Posterior vena cava (tissue), 2 donors: ENCODE measurements at regions not wholly inside any gene's neighbourhood (a gene's known extent, or its start where the extent isn't known, plus 50 kb on each side); places are given as distances from the start of the nearest gene placed in this dataset.

Source experiments
- DNase-seq: peaks from one replicate; pipeline ENCODE4 v3.0.0-alpha.2; 2020; ENCODE audit warnings: low spot score
- intact Hi-C, 2 donors: fragments of 100-400 bp; cut with DNase I; formaldehyde crosslinking; loops; one replicate each; pipeline versions ENCODE4 v1.14.1 to v1.14.2; 2022 to 2023
- donor health status: DM: yes; HTN: yes; CAD: no.
- donor health status: DM: yes; HTN: yes; CAD: no.

DNA sequence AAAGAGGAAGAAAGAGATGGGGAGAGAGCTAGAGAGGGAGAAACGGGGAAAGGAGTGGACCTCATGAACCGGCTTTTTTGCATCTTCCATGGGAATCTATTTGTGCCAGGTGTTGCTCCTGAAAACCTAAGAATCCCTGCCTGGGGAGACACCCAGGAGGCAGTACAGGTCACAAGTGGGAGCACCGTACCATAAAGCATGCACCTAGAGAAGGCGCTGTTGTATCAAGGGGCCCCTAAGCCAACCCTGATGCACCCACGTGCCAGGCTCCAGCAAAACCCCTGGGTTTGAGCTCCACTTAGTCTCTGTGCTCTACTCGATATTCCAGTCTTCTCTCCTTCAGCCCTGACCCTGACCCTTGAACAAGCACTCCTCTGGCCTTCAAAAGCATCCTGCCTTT lies 233.6 kb downstream of the RRAGC start:
- intact Hi-C loops: no loop called here
- DNase-seq: no peak

DNA sequence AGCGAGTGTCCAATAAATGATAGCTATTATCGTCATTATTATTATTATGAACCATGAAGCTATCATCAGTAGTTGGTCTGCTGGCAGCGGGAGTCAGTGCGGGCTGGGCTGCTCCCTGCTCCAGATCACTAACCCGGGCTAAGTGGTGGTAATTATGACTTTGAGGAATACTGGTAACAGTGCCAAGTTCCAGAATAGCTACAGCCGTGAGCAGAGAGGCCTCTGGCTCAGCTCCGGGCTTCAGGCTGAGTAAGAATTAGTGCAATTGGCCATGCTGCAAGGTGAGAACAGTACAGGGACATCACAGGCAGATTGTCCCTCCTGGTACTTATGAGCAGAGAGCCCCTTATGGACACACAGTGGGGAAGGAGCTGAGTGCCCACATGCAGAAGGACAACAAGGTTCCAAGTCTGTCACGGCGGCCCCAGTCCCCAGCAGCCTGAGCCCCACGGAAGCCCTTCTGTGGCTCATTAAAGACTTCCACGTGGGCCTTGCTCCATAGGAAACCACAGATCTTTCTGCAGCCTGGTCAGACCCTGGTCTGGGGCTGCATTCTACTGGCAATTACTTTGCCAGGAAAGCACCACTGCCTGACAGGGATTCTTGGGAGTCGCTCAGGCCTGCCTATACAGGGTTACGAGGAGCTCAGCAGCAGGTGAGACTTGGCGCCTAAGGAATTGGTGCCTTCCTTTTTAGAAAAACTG lies 235.1 kb downstream of the RRAGC start:
- DNase-seq: no peak
- intact Hi-C loops: no loop called here

DNA sequence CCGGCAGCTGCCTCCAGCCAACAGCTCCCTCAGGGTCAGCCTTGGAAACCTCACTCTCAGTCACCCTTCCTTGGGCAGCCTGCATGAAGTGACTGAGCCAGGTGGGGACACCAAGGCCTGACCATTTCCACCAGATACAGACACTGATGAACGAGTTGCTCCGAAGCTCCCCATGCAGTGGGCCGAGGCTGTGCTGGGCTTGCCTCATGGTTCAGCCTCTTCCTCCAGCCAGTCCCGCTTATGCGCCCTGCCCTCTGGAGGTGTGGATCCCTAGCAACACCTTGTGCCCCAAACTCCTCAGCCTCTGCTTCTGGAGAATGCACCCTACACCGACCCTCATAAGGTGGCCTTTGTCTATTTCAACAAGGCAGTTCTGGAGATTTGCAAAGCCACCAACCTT lies 236.0 kb downstream of the RRAGC start:
- no peak for DNase-seq
- intact Hi-C loops: no loop called here

DNA sequence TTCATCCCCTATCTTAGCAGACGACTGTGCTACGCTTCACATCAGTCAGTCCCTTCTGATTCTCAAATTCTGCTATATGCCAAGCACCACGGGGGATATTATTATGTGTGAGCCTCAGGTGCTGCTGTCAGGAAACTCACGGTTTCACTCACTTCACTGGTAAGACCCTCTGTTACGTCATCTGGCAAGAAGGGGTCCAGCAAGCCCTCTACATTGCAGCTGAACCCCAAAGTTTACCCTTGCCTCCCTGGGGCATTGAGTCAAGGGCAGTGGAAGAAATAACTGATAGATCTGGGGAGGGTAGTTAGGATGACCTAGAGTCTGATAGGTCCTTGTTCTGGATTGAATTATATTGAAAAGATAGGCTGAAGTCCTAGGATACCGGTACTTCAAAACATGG lies 237.4 kb downstream of the RRAGC start:
- intact Hi-C loops: no loop called here
- no peak for DNase-seq

DNA sequence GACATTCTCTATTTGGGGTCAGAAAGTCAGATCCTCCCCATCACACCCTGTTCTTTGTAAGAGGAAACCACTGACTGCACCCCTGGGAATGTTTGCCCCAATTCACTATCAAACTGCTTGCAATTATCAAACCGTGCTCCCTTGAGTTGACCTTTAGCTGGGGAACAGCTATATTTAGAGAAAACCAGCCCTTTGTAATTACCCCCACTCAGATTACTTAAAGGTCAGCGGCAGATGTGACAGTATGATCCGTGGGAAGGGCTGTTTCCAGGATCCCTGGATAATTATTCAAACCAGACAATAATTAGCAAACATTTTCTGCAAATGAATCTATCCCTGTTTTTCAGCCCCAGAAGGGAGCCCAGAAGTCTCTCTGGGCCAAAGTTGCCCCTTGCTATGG lies 242.7 kb downstream of the RRAGC start:
- intact Hi-C loops: no loop called here
- no peak for DNase-seq

DNA sequence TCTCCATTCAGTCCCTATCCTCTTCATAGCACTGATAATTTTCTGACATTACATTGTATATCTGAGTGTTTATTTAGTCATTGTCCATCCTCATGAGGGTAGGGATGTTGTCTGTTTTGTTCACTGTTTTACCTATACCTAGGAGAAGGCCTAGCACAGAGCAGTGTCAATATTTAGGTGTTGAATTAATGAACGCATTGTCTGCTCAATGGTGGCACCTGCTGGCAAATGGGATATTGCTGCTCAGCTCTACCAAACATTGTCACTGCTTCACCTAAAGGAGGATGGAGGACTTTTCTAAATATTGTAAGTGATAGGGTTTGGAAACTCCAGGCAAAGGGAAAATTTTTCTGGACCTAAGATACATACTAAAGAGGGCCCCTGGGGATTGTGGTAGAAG lies 243.9 kb downstream of the RRAGC start:
- intact Hi-C loops: no loop called here
- no peak for DNase-seq

DNA sequence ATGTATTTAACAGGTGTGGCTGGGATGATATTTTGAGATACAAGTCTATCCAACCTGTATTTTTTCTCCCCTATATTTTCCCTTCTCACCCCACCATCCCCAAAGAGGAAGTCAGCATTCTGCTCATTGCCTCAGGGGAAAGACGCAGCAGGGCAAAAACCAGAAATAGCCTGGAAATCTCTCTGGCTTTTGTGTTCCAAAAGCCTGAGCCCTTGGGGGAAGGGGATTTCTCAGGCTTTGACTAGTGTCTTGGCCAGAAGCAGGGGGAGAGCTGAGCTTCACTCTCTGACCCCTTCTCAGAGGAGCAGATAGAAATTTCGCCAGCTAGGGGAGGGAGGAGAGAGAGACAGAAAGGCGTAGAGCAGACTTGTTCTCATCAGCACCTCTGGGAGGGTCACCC lies 244.7 kb downstream of the RRAGC start:
- DNase-seq: no peak
- intact Hi-C loops: no loop called here

DNA sequence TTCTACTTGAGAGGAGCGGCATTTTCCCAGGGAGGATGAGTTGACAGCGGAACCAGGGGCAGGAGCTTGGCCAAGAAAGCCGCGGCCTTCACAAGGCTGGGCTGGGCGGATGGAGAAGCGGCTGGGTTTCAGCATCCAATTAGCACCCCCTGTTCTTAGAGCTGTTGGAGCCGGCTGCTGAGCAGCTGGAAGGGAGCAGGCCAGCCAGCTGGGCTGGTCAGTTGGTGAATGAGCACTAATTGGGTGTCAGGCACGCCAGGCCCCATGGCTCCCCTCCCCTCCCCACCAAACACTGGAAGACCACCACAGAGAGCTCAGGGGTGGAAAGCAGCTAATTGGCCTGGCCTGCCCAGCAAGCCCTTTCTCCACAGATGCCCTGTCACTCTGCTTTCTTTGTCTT lies 245.6 kb downstream of the RRAGC start:
- DNase-seq: no peak
- intact Hi-C loops: loop anchor here in 1 of 2 donors (1.0 kb wide), 1 partner anchor 19 kb away; no protein-coding TSS in a partner anchor

DNA sequence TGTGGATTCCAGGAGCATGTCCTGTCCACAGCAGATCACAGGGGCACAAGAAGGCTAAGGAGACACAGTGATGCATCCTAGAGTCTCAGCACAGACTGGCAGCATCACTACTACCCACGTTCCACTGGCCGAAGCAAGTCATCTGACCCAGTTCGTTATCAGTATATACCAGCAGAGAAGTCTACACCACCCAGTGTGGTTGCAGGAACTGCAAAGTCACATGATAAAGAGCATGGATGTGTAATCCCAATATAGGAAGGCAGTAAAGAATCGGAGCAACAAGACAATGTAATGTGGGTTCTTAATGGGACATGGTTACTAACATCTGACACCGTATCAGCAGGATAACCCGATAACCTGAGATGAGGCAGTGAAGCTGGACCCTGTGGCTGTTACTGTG lies 246.6 kb downstream of the RRAGC start:
- intact Hi-C loops: loop anchor here in 1 of 2 donors (1.0 kb wide), 1 partner anchor 18 kb away; no protein-coding TSS in a partner anchor
- no peak for DNase-seq

DNA sequence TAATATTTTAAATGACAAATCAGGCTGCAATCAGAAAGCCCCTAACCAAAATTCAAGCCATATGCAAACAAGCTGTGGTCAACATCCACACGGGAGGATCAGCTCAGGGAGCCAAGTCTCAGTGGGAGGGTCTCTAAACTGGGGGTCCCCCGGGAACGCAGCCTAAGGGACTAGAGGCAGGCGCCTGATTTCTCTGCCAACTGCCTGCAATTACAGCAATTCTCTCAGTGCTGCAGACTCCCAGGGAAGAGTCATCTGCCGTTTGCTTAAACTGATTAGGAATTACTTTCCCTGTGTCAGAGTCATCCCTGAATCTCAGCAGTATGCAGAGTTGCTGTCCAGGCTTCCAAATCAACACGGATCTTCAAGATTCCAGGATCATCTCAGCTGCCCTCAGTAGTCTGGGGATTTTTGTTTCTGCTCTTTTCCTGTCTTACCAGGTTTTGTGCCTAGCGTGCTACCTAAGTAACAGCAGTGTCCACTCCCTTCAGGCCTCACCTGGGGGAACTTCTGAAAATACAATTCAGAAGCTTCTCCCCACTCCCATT lies 247.8 kb downstream of the RRAGC start:
- no peak for DNase-seq
- intact Hi-C loops: no loop called here

DNA sequence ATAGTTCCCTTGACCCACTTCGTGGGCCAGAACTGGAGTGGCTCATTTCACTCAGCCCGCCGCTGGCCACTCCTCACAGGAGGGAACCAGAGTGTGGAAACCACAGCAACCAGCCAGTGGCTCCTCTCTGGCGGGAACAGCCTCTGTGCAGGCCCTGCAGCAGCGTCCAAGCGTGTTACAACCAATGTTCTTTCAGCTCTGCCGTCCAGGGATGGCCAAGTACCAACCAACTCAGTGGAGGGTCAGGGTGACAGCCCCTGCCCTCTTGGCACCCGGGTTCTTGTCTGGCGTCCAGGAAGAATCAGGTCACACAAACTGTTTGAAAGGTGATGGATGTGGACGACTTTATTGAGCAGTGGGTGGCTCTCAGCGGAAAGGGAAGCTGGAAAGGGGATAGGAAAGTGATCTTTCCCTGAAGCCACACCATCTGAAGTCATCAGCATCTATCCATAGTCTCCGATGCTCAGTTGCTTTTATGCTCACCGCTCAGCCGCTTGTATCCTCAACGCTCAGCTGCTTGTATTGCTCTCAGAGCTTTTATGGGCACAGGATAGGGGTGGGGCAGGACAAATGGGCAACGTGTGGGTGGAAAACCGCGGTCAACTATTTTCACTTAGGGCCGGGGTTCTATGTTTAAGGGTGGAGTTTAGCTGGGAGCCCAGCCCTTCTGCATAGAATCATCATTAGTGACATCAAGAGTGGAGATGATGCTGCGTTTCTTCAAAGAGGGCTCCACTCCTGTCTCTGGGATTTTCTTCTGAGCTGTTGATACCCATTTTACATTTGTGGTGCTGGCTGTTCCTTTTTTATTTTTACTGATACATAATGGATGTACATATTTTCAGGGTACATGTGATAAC lies 250.2 kb downstream of the RRAGC start:
- intact Hi-C loops: no loop called here
- DNase-seq: no peak

DNA sequence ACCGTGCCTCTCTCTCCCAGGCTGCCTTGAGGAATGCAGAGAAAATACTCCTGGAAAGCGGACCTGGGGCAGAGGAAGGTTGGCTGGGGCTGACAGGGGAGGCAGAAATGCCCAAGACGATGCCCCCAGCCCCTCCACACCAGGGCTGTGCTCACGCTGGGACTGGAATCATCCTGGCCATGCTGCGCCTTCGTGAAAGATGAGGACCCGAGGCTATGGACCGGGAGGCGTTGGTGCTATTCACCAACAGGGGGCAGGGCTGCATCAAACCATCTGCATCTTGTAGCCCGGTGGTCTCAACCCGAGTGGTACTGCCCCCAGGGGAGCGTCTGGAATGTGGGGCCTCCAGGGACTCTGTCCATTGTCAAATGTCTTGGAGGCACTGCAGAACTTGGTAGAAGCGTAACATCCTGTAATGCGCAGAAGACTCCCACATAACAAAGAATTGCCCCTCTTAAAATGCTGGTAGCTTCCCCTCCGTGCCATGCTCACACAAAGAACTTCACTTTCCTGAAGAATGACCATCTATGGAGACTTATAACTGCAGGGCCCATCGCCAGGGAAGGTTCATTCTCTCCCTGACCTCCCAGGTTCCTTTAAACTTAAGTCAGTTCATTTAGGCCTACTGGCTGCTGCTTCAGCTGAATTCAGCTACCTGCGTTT lies 251.2 kb downstream of the RRAGC start:
- DNase-seq: no peak
- intact Hi-C loops: no loop called here

DNA sequence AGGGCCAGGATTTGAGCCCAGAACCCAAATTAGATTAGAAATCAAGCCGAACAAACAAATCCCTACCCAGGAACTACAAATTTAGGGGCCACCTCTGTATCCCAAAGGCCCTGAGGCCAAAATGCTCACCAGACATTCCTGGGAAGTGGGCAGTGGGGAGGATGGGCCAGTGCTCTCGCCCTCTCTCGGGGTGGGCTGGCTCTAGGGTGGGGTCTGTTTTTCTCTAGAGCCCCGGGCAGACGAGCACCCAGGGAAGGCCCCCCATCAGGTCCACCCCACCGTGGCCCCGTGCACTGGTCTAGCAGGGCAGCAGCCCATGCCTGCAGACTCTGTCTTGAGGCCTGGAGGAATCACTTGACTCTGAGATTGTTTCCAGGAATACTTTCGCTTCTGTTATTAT lies 252.0 kb downstream of the RRAGC start:
- DNase-seq: no peak
- intact Hi-C loops: no loop called here

DNA sequence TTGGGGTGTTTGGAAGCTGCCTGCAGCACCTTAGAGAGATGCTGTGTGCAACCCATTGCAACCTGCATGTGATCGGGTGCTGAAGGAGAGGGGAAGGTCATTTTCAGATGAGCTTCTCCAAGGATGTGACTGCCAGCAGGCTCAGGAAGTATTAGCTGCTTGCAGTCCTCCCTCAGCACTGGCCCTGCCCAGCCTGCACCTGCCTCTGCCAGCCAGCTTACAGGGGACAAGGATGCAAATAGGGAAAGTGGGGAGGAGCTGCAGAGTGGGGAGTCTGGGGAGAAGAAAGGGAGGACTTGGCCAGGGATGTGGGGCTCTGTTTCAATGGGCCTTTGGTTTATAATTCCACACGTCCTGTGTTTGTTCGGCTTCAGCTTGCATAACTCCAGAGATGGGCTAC lies 254.5 kb downstream of the RRAGC start:
- no peak for DNase-seq
- intact Hi-C loops: no loop called here

DNA sequence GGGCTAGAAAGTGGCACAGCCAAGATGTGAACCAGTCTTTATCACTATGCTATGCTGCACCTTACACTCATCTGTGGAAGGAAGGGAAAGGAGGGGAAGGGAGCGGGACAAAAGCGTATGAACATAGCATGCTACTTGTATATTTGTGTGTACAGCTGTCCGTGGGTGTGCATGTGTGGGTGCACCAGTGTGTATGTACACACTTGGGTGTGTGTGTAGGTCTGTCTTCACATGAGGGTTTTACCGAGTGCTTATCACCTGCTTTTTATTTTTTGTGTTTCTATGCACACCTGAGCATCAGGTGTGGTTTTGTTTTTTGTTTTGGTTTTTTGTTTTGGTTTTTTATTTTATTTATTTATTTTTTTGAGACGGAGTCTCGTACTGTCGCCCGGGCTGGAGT lies 255.7 kb downstream of the RRAGC start:
- DNase-seq: no peak
- intact Hi-C loops: no loop called here

DNA sequence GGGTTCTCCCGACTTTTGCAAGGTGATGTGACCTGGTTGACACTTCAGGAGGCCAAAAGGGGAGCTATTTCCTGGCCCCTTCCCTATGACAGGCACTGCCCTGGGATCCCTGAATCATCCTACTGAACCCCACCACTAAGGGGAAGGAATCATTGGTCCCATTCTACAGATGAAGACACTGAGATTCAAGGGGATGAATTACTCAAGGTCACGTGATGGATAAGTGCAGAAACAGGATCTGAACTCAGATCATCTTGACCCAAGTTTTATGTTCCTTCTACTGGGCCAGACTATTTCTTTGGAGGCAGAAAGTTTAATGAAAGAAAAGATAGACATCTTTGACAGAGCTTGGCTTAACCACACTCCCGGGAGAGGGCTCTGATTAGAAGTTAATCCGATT lies 258.7 kb downstream of the RRAGC start:
- intact Hi-C loops: no loop called here
- DNase-seq: no peak

DNA sequence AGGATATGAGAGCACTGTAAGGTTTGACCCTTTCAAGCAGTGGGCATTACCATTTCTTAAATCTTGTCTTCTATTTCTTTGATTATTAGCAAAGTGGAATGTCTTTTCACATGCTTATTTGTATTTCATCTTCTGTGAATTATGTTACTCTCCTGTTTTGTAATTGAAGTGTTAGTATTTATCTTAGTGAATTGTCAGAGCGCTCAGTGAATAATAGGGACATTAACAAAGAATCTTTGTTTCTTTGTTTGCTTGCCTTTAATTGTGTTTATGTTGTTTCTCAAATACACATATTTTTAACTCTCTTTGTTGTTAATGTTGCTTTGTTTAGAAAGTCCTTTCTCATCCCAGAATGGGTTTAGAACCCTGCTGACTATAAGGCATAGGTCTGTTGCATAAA lies 259.3 kb downstream of the RRAGC start:
- intact Hi-C loops: no loop called here
- DNase-seq: no peak

DNA sequence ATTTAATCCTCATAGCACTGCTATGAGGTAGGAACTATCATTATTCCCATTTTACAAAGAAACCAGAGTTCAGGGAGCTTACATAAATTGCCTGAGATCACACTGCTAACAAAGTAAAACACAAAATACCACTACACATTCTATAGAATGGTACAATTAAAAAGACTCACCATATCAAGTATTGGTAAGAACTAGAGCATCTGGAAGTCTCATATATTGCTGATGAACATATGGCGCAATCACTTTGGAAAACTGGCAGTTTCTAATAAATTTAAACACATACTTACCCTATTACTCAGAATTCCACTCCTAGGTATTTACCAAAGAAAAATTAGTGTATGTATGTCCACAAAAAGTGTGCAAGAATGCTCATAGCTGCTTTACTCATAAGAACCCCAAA lies 261.5 kb downstream of the RRAGC start:
- DNase-seq: no peak
- intact Hi-C loops: no loop called here

DNA sequence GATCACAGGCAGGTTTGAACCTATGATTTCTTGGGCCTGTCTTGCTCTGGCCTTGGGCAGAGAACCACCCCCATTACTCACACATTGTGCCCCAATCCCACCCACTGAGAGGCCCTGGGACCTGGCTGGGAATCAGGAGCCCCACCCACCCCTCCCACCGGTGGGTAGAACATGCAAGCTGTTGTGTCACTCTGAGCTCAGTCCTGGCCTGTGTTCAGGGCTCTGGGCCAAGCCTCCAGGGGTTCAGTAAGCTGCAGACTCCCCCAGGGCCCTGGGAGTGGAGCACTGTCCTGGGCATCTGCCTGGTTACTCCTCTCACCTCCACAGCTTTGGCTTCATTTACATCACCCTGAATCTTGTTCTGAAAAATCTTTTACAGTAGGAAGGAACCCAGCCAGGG lies 270.5 kb downstream of the RRAGC start:
- intact Hi-C loops: no loop called here
- no peak for DNase-seq

DNA sequence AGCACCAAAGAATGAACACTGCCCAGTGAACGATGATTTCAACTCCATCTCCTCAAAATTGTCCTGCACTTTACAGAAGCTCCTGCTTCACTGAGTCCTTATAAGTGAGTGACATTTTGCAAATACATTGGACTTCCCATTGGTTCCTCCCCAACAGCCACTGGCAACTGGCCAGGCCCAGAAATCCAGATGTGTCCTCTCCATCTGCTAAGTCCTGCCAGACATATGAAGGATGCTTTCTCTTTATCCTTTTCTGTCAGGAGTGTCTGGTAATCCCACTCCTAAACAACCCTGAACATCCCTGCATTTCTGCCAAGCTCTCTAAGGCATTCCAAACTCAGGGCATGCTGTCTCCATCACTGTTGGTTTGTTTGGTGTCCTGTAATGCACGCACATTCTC lies 271.8 kb downstream of the RRAGC start:
- DNase-seq: no peak

More for the DNA sequence above, 271.8 kb downstream of the RRAGC start:
- intact Hi-C loops: no loop called here
